Panc1 (cell line): ENCODE measurements at regions not wholly inside any gene's neighbourhood (a gene's known extent, or its start where the extent isn't known, plus 50 kb on each side); places are given as distances from the start of the nearest gene placed in this dataset.

Experiments used
- ATAC-seq: fragments of 200-7000 bp; cut with Tn5 transposase; 2 replicates; pipeline ENCODE4 v1.9.1; 2020; ENCODE audit warnings: mild to moderate bottlenecking, moderate library complexity
- BruUV-seq: library from RNA; stranded (reverse); fragments of 400-500 nt; replicated peaks from 2 replicates; lab custom pipeline; 2021; lab: Mats Ljungman, UMichigan
- CTCF ChIA-PET: fragments of 300-600 bp; sonication (Branson Sonifier 250); formaldehyde crosslinking; loops from one replicate; lab custom pipeline; 2022; ENCODE audit warnings: antibody characterized with exemption; lab: Charles Lee
- POLR2A ChIA-PET: fragments of 300-600 bp; sonication (Branson Sonifier 250); formaldehyde crosslinking; loops from one replicate; lab custom pipeline; 2022; ENCODE audit warnings: antibody characterized with exemption; lab: Charles Lee
- DNase-seq: peaks from one replicate; pipeline ENCODE4 v3.0.0-alpha.2; 2010; ENCODE audit warnings: low read depth, low spot score
- H3K27ac ChIP-seq: 2 replicates; pipeline ENCODE4 v1.5.1; 2011; ENCODE audit warnings: mild to moderate bottlenecking, low read length, inconsistent platforms
- H3K27me3 ChIP-seq: fragments of 200-500 bp; sonication (Bioruptor generic); 2 replicates; pipeline ENCODE4 v1.6.0; 2014; ENCODE audit warnings: low read length, inconsistent platforms; ENCODE audit not compliant: control insufficient read depth, insufficient read depth
- H3K36me3 ChIP-seq: fragments of 200-500 bp; sonication (Bioruptor generic); 2 replicates; pipeline ENCODE4 v1.5.1; 2014; ENCODE audit warnings: inconsistent platforms, mild to moderate bottlenecking, low read length, moderate library complexity; ENCODE audit not compliant: control insufficient read depth, insufficient read depth
- H3K4me1 ChIP-seq: 2 replicates; pipeline ENCODE4 v1.5.1; 2011; ENCODE audit warnings: inconsistent platforms, mild to moderate bottlenecking, low read length, moderate library complexity; ENCODE audit not compliant: control insufficient read depth, insufficient read depth
- H3K4me3 ChIP-seq, 2 experiments: 2 replicates each; pipeline ENCODE4 v1.5.1; 2011 to 2012; ENCODE audit warnings: low read depth in 2 of 2, low read length in 2 of 2, mild to moderate bottlenecking in 2 of 2, inconsistent platforms in 1 of 2, moderate library complexity in 1 of 2
- H3K9me3 ChIP-seq: fragments of 200-500 bp; sonication (Bioruptor generic); 2 replicates; pipeline ENCODE4 v1.5.1; 2014; ENCODE audit warnings: low read depth, mild to moderate bottlenecking, inconsistent platforms, low read length, moderate library complexity; ENCODE audit not compliant: control insufficient read depth, insufficient read depth
- CTCF ChIP-seq: fragments of 450-650 bp; IDR thresholded peaks from 2 replicates; pipeline ENCODE4 v1.5.1; 2017; ENCODE audit warnings: mild to moderate bottlenecking
- POLR2AphosphoS5 ChIP-seq: IDR thresholded peaks from 2 replicates; pipeline ENCODE4 v1.6.1; 2012; ENCODE audit warnings: mild to moderate bottlenecking, low read depth, low read length, moderate library complexity
- REST ChIP-seq, 2 experiments: IDR thresholded peaks; 2 replicates each; pipeline ENCODE4 v1.6.1; 2011 to 2012; ENCODE audit warnings: low read depth in 2 of 2, control low read depth in 1 of 2, low read length in 1 of 2, mild to moderate bottlenecking in 1 of 2, moderate library complexity in 1 of 2; ENCODE audit not compliant: insufficient read depth in 1 of 2
- SIN3A ChIP-seq: IDR thresholded peaks from 2 replicates; pipeline ENCODE4 v1.6.1; 2012; ENCODE audit warnings: low read depth, mild to moderate bottlenecking, low read length, moderate library complexity, borderline replicate concordance; ENCODE audit not compliant: insufficient read depth
- TCF7L2 ChIP-seq: IDR thresholded peaks from 2 replicates; pipeline ENCODE4 v1.6.1; 2011; ENCODE audit warnings: mild to moderate bottlenecking, low read depth, low read length, inconsistent platforms
- in situ Hi-C: cut with HindIII; loops from 2 replicates; pipeline ENCODE4 v1.10.0; 2016; ENCODE audit warnings: low sequenced_read_pairs, low pct_unique_long_range_greater_than_20kb
- intact Hi-C: fragments of 100-400 bp; cut with micrococcal nuclease; formaldehyde crosslinking; loops from one replicate; pipeline ENCODE4 v1.10.0; 2022; ENCODE audit not compliant: unreplicated experiment

- DNase-seq: no peak
- TF ChIP-seq POLR2AphosphoS5 (no peak), REST (IDR thresholded peaks at IDR 0.05; ENCODE audit: insufficient read depth in 1 of 2, low read depth in 2 of 2, low read length in 1 of 2) (no peak), CTCF (no peak), TCF7L2 (no peak), SIN3A (no peak)
- H3K9me3 ChIP-seq: no peaks in the 10 kb centered on the region
- ChIA-PET CTCF (no interaction called here), POLR2A (no interaction called here)
- BruUV-seq: no TSS peak
- H3K4me1 ChIP-seq: no peaks in the 10 kb centered on the region
- in situ Hi-C loops: no loop called here
- intact Hi-C loops: no loop called here
- no peak for ATAC-seq
- no peak overlapping the region for H3K4me3 ChIP-seq
- no peaks in the 10 kb centered on the region; the same call in 1 of the 2 replicates for H3K27me3 ChIP-seq
- no peaks in the 10 kb centered on the region for H3K36me3 ChIP-seq
- H3K27ac ChIP-seq: no peak overlapping the region
These were observed 253.7 kb upstream of the PFKP start for GRCh38 chr10:2813693-2814092.

- ChIA-PET POLR2A (no interaction called here), CTCF (no interaction called here)
- Histone ChIP-seq H3K36me3 (no peaks in the 10 kb centered on the region), H3K27ac (no peak overlapping the region), H3K9me3 (no peaks in the 10 kb centered on the region), H3K4me1 (no peaks in the 10 kb centered on the region), H3K4me3 (no peak overlapping the region), H3K27me3 (no peaks in the 10 kb centered on the region)
- BruUV-seq: no TSS peak
- ATAC-seq: no peak
- in situ Hi-C loops (no loop called here), intact Hi-C loops (no loop called here)
- DNase-seq: no peak
- TF ChIP-seq REST (IDR thresholded peaks at IDR 0.05; ENCODE audit: insufficient read depth in 1 of 2, low read depth in 2 of 2, low read length in 1 of 2) (no peak), CTCF (no peak), SIN3A (no peak), POLR2AphosphoS5 (no peak), TCF7L2 (no peak)
These were observed 254.1 kb upstream of the PFKP start for GRCh38 chr10:2813286-2813685.
